GM12878 (cell line): ENCODE measurements at regions not wholly inside any gene's neighbourhood (a gene's known extent, or its start where the extent isn't known, plus 50 kb on each side); places are given as distances from the start of the nearest gene placed in this dataset.

Experiments
- BACH1 ChIP-seq: fragments of 450-650 bp; IDR thresholded peaks from 2 replicates; pipeline ENCODE4 v1.6.1; 2017; ENCODE audit warnings: mild to moderate bottlenecking, borderline replicate concordance
- BMI1 ChIP-seq: fragments of 450-650 bp; IDR thresholded peaks from 2 replicates; pipeline ENCODE4 v1.6.1; 2016; ENCODE audit warnings: mild to moderate bottlenecking, moderate library complexity, borderline replicate concordance
- CTCF ChIP-seq, 3 experiments: IDR thresholded peaks in 2 of 3; conservative IDR thresholded peaks in 1 of 3; 2 replicates each; pipeline ENCODE4 v1.5.1; 2011; ENCODE audit warnings: low read depth in 3 of 3, low read length in 3 of 3, mild to moderate bottlenecking in 3 of 3, control low read depth in 2 of 3, moderate library complexity in 2 of 3, inconsistent platforms in 1 of 3, mixed read lengths in 1 of 3; ENCODE audit not compliant: control insufficient read depth in 2 of 3, insufficient read depth in 1 of 3; ENCODE audit errors: extremely low read depth in 1 of 3
- E2F4 ChIP-seq: IDR thresholded peaks from 2 replicates; pipeline ENCODE4 v1.6.1; 2012; ENCODE audit warnings: low read depth, low read length, improper control_type of control experiment
- EZH2 ChIP-seq: IDR thresholded peaks from 2 replicates; pipeline ENCODE4 v1.6.1; 2012; ENCODE audit warnings: low read depth, mild to moderate bottlenecking, control low read depth, inconsistent platforms, low read length, borderline replicate concordance; ENCODE audit not compliant: control insufficient read depth
- IRF3 ChIP-seq: fragments of 450-650 bp; IDR thresholded peaks from 2 replicates; pipeline ENCODE4 v1.6.1; 2014; ENCODE audit warnings: mild to moderate bottlenecking
- KLF5 ChIP-seq: fragments of 450-650 bp; IDR thresholded peaks from 2 replicates; pipeline ENCODE4 v1.6.1; 2014; ENCODE audit warnings: mild to moderate bottlenecking; ENCODE audit not compliant: partially characterized antibody
- MEF2A ChIP-seq: IDR thresholded peaks from 2 replicates; pipeline ENCODE4 v1.6.1; 2011; ENCODE audit warnings: low read depth, mild to moderate bottlenecking, low read length, moderate library complexity; ENCODE audit not compliant: insufficient read depth
- PBX3 ChIP-seq: IDR thresholded peaks from 2 replicates; pipeline ENCODE4 v1.6.1; 2011; ENCODE audit warnings: mild to moderate bottlenecking, low read depth, low read length, moderate library complexity; ENCODE audit not compliant: insufficient replicate concordance
- USF2 ChIP-seq: IDR thresholded peaks from 2 replicates; pipeline ENCODE4 v1.6.1; 2011; ENCODE audit warnings: low read depth, low read length, improper control_type of control experiment, borderline replicate concordance

GRCh38 chr1:172951730-172952365 lies 98.9 kb downstream of the TNFSF18 start:
- TF ChIP-seq CTCF (IDR thresholded peaks at IDR 0.05 in 2 of 3, conservative IDR thresholded peaks at IDR 0.05 in 1 of 3; ENCODE audit: control insufficient read depth in 2 of 3, extremely low read depth in 1 of 3, insufficient read depth in 1 of 3, low read depth in 3 of 3, low read length in 3 of 3), result no peak
- no peak for TF ChIP-seq MEF2A
- no peak for TF ChIP-seq BACH1
- no peak for TF ChIP-seq PBX3
- no peak for TF ChIP-seq KLF5
- no peak for TF ChIP-seq EZH2
- TF ChIP-seq IRF3, result no peak
- TF ChIP-seq BMI1, result no peak
- TF ChIP-seq E2F4, result no peak
- no peak for TF ChIP-seq USF2
